ENCODE measurements at regions not wholly inside any gene's neighbourhood (a gene's known extent, or its start where the extent isn't known, plus 50 kb on each side); places are given as distances from the start of the nearest gene placed in this dataset.

GRCh38 chr5:71982717-71983395 lies 124.4 kb upstream of the MAP1B start:
- DNase-seq (ENCODE audit: low read depth in 3 of 3, low spot score in 2 of 3): no peak

GRCh38 chr5:71986101-71986500 lies 121.2 kb upstream of the MAP1B start:
- no peak for DNase-seq (ENCODE audit: low read depth in 3 of 3, low spot score in 2 of 3)

GRCh38 chr5:71988808-71989207 lies 118.5 kb upstream of the MAP1B start:
- no peak for DNase-seq (ENCODE audit: low read depth in 3 of 3, low spot score in 2 of 3)

- DNase-seq (ENCODE audit: low read depth in 3 of 3, low spot score in 2 of 3): no peak
These were observed 113.7 kb upstream of the MAP1B start for GRCh38 chr5:71993600-71993999.

- DNase-seq (ENCODE audit: low read depth in 3 of 3, low spot score in 2 of 3): no peak
These were observed 110.5 kb upstream of the MAP1B start for GRCh38 chr5:71996789-71997188.

GRCh38 chr5:71998746-71999145 lies 108.5 kb upstream of the MAP1B start:
- no peak for DNase-seq (ENCODE audit: low read depth in 3 of 3, low spot score in 2 of 3)

GRCh38 chr5:72000707-72001106 lies 106.6 kb upstream of the MAP1B start:
- no peak for DNase-seq (ENCODE audit: low read depth in 3 of 3, low spot score in 2 of 3)

- no peak for DNase-seq (ENCODE audit: low read depth in 3 of 3, low spot score in 2 of 3)
These were observed 101.6 kb upstream of the MAP1B start for GRCh38 chr5:72005671-72006070.

- DNase-seq (ENCODE audit: low read depth in 3 of 3, low spot score in 2 of 3): no peak
These were observed 100.9 kb upstream of the MAP1B start for GRCh38 chr5:72006361-72006760.

GRCh38 chr5:72007336-72008111 lies 99.8 kb upstream of the MAP1B start:
- DNase-seq (ENCODE audit: low read depth in 3 of 3, low spot score in 2 of 3): no peak

GRCh38 chr5:72009280-72009679 lies 98.0 kb upstream of the MAP1B start:
- no peak for DNase-seq (ENCODE audit: low read depth in 3 of 3, low spot score in 2 of 3)

- no peak for DNase-seq (ENCODE audit: low read depth in 3 of 3, low spot score in 2 of 3)
These were observed 96.8 kb upstream of the MAP1B start for GRCh38 chr5:72010430-72010829.

GRCh38 chr5:72012906-72013305 lies 94.4 kb upstream of the MAP1B start:
- no peak for DNase-seq (ENCODE audit: low read depth in 3 of 3, low spot score in 2 of 3)

- DNase-seq (ENCODE audit: low read depth in 3 of 3, low spot score in 2 of 3): peak in 2 of 3 donors; percentile 59 to 60
These were observed 93.3 kb upstream of the MAP1B start for GRCh38 chr5:72013766-72014624.

GRCh38 chr5:72015103-72015548 lies 92.1 kb upstream of the MAP1B start:
- no peak for DNase-seq (ENCODE audit: low read depth in 3 of 3, low spot score in 2 of 3)

GRCh38 chr5:72018143-72018803 lies 89.0 kb upstream of the MAP1B start:
- DNase-seq (ENCODE audit: low read depth in 3 of 3, low spot score in 2 of 3): no peak

- no peak for DNase-seq (ENCODE audit: low read depth in 3 of 3, low spot score in 2 of 3)
These were observed 86.9 kb upstream of the MAP1B start for GRCh38 chr5:72020161-72020983.

GRCh38 chr5:72021651-72022357 lies 85.5 kb upstream of the MAP1B start:
- DNase-seq (ENCODE audit: low read depth in 3 of 3, low spot score in 2 of 3): no peak

GRCh38 chr5:72028382-72028781 lies 78.9 kb upstream of the MAP1B start:
- DNase-seq (ENCODE audit: low read depth in 3 of 3, low spot score in 2 of 3): no peak

All from right renal cortex interstitium (tissue), 3 donors.